K562 (cell line): ENCODE measurements at regions not wholly inside any gene's neighbourhood (a gene's known extent, or its start where the extent isn't known, plus 50 kb on each side); places are given as distances from the start of the nearest gene placed in this dataset.
A peak's percentile ranks its signal among the peaks of the same experiment; 100 is the strongest.

ENCODE experiments used
- ATAC-seq: fragments of 200-7000 bp; cut with Tn5 transposase; 3 replicates; pipeline ENCODE4 v1.9.1; 2020; ENCODE audit warnings: moderate library complexity
- BruUV-seq: library from RNA; stranded (reverse); fragments of 400-500 nt; replicated peaks from 2 replicates; lab custom pipeline; 2021; lab: Mats Ljungman, UMichigan
- CTCF ChIA-PET: fragments of 300-600 bp; formaldehyde crosslinking; extraction: SDS; loops from one replicate; lab custom pipeline; 2021; ENCODE audit warnings: low intra/inter-chr PET ratio; lab: Yijun Ruan, JAX
- POLR2A ChIA-PET: fragments of 300-600, 350-650 bp; sonication (Branson Sonifier 250); formaldehyde crosslinking; extraction: SDS; loops from one replicate; lab custom pipeline; 2021; ENCODE audit warnings: antibody characterized with exemption, inconsistent platforms; lab: Yijun Ruan, JAX
- DNase-seq, 4 experiments: peaks; one replicate each; pipeline versions ENCODE4 v3.0.0 to v3.0.0-alpha.2; 2011 to 2018; ENCODE audit warnings: low spot score in 3 of 4, mixed read lengths in 3 of 4; ENCODE audit errors: extremely low read depth in 1 of 4
- FAIRE-seq: peaks from 2 replicates; lab custom pipeline; 2011; peaks lifted over from hg19 to GRCh38; lab: Jason Lieb, UNC
- H2AFZ ChIP-seq: 2 replicates; pipeline ENCODE4 v1.6.0; 2011; ENCODE audit warnings: low read depth, low read length, control low read depth, inconsistent platforms
- H3K27ac ChIP-seq: fragments of 200-600 bp; 3 replicates; pipeline ENCODE4 v1.8.0; 2011; ENCODE audit warnings: low read depth, mild to moderate bottlenecking, control low read depth, inconsistent platforms, low read length, moderate library complexity, mixed read lengths; ENCODE audit errors: extremely low read depth
- H3K27me3 ChIP-seq, 2 experiments: fragments of 300-600 bp in 1 of 2; 2 replicates in 1 of 2; 3 replicates in 1 of 2; pipeline versions ENCODE4 v1.6.0 to v1.8.0; 2011; ENCODE audit warnings: inconsistent platforms in 2 of 2, low read length in 2 of 2, mild to moderate bottlenecking in 1 of 2, mixed read lengths in 1 of 2, moderate library complexity in 1 of 2; ENCODE audit not compliant: control insufficient read depth in 2 of 2, insufficient read depth in 2 of 2
- H3K36me3 ChIP-seq: fragments of 300-600 bp; 3 replicates; pipeline ENCODE4 v1.8.0; 2011; ENCODE audit warnings: mild to moderate bottlenecking, low read length, inconsistent platforms; ENCODE audit not compliant: control insufficient read depth, insufficient read depth
- H3K4me1 ChIP-seq, 2 experiments: fragments of 200-600 bp in 1 of 2; replicated peaks in 1 of 2; 2 replicates in 1 of 2; 3 replicates in 1 of 2; pipeline versions ENCODE4 v1.5.1 to v1.8.0; 2011; ENCODE audit warnings: inconsistent platforms in 2 of 2, low read length in 2 of 2, mild to moderate bottlenecking in 1 of 2, mixed read lengths in 1 of 2, moderate library complexity in 1 of 2; ENCODE audit not compliant: control insufficient read depth in 2 of 2, insufficient read depth in 2 of 2
- H3K4me2 ChIP-seq: 2 replicates; pipeline ENCODE4 v1.6.1; 2011; ENCODE audit warnings: low read length, control low read depth, inconsistent platforms, mixed read lengths; ENCODE audit not compliant: insufficient read depth
- H3K4me3 ChIP-seq: fragments of 200-600 bp; sonication (generic), shearing (Covaris generic); 2 replicates; pipeline ENCODE4 v1.5.1; 2016; ENCODE audit warnings: control low read depth, inconsistent platforms
- H3K79me2 ChIP-seq: fragments of 200-600 bp; 3 replicates; pipeline ENCODE4 v1.8.0; 2011; ENCODE audit warnings: low read length, inconsistent platforms; ENCODE audit not compliant: control insufficient read depth, insufficient read depth
- H3K9ac ChIP-seq, 2 experiments: 2 replicates each; pipeline versions ENCODE4 v1.6.0 to v1.6.1; 2011; ENCODE audit warnings: low read depth in 2 of 2, low read length in 2 of 2, control low read depth in 1 of 2, inconsistent platforms in 1 of 2, mild to moderate bottlenecking in 1 of 2, mixed read lengths in 1 of 2; ENCODE audit not compliant: insufficient read depth in 1 of 2
- H3K9me1 ChIP-seq: one replicate; pipeline ENCODE4 v1.6.0; 2011; ENCODE audit warnings: inconsistent platforms, mild to moderate bottlenecking, low read length, moderate library complexity; ENCODE audit not compliant: control insufficient read depth, insufficient read depth
- H3K9me3 ChIP-seq: replicated peaks from 2 replicates; pipeline ENCODE4 v1.5.1; 2011; ENCODE audit warnings: low read depth, low read length, inconsistent platforms; ENCODE audit not compliant: control insufficient read depth, insufficient read depth
- H4K20me1 ChIP-seq: replicated peaks from 2 replicates; pipeline ENCODE4 v1.6.1; 2011; ENCODE audit warnings: low read length, inconsistent platforms, mixed read lengths; ENCODE audit not compliant: control insufficient read depth, insufficient read depth
- GABPA ChIP-seq: fragments of 200-800 bp; sonication (Bioruptor generic); conservative IDR thresholded peaks from 2 replicates; pipeline ENCODE4 v1.6.1; 2016; ENCODE audit warnings: low read depth, missing genetic modification characterization, missing compliant biosample characterization
- ZNF146 ChIP-seq: IDR thresholded peaks from one replicate; pipeline ENCODE4 v1.6.1; 2018; ENCODE audit warnings: missing compliant biosample characterization; ENCODE audit not compliant: unreplicated experiment
- WGBS: fragments of 100-300 bp; shearing (Covaris generic); methylation state at CpG from one replicate; pipeline ENCODE4 v1.1.6; 2016; ENCODE audit warnings: low coverage, mixed read lengths; ENCODE audit not compliant: insufficient coverage; ENCODE audit errors: missing lambda C conversion rate; 5-methylcytosine and 5-hydroxymethylcytosine counted together
- in situ Hi-C: fragments of 300-500 bp; cut with MboI; formaldehyde crosslinking; loops from 4 replicates; pipeline ENCODE4 v1.15.0; 2018; ENCODE audit warnings: inconsistent platforms, mixed read lengths
- intact Hi-C: fragments of 100-400 bp; cut with micrococcal nuclease; formaldehyde crosslinking; loops from 2 replicates; pipeline ENCODE4 v1.14.2; 2022
- TF ChIP-seq, protein P1 (sequence below): sonication (generic); formaldehyde crosslinking; IDR thresholded peaks from 2 replicates; pipeline ENCODE4 v1.8.0; 2022; ENCODE audit warnings: mild to moderate bottlenecking, missing genetic modification reagents

DNA sequence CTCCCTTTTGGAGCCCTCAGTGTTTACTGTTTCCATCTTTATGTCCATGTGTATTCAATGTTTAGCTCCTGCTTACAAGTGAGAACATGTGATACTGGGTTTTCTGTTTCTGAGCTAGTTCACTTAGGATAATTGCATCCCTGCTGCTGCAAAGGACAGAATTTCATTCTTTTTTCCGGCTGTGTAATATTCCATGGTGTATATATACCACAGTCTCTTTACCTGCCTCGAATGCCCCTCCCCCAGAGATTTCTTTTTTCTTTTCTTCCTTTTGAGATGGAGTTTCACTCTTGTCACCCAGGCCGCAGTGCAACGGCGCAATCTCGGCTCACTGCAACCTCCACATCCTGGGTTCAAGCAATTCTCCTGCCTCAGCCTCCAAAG lies 60.9 kb downstream of the RMI2 start:
- Histone ChIP-seq H3K9me3 (no peaks in the 10 kb centered on the region), H3K27ac (no peak overlapping the region), H3K27me3 (peaks cover 3 to 39% of the 10 kb centered on the region in 2 experiments; a peak in 4 of 5 replicates), H4K20me1 (0 out of 2 replicates have a peak, but pooled peaks cover 3% of the 10 kb centered on the region), H3K79me2 (no peaks in the 10 kb centered on the region), H3K36me3 (no peaks in the 10 kb centered on the region), H3K4me2 (no peak overlapping the region), H3K9me1 (no peaks in the 10 kb centered on the region), H3K4me1 (peaks cover 0 to 25% of the 10 kb centered on the region in 2 experiments; a peak in 2 of 5 replicates), H3K9ac (no peak overlapping the region), H2AFZ (no peak overlapping the region), H3K4me3 (no peak overlapping the region)
- WGBS: 22% methylated on average over 2 of the region's 6 CpGs
- DNase-seq: no peak
- TF ChIP-seq ZNF146 (CRISPR knock-in tag): peak; percentile 56
- TF ChIP-seq, protein P1, sequence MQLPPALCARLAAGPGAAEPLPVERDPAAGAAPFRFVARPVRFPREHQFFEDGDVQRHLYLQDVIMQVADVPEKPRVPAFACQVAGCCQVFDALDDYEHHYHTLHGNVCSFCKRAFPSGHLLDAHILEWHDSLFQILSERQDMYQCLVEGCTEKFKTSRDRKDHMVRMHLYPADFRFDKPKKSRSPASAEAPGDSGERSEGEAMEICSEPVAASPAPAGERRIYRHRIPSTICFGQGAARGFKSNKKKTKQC: no peak
- TF ChIP-seq GABPA: no peak
- POLR2A ChIA-PET: interaction anchor here (0.6 kb wide), 1 partner anchor 392 kb away, joined by 3 read pairs; no protein-coding TSS in a partner anchor
- CTCF ChIA-PET: interaction anchor here (1.1 to 1.9 kb wide), 3 partner anchors 10 to 451 kb away, joined by 3 to 7 read pairs (median 3); no protein-coding TSS in a partner anchor
- BruUV-seq: no TSS peak
- FAIRE-seq: no peak
- ATAC-seq: no peak
- in situ Hi-C loops (loop anchor here (5.0 to 10.0 kb wide), 2 partner anchors 249 to 406 kb away; no protein-coding TSS in a partner anchor), intact Hi-C loops (loop anchor here (2.0 to 10.0 kb wide), 4 partner anchors 119 to 406 kb away; a partner anchor contains a TSS)
